ENCODE measurements at regions not wholly inside any gene's neighbourhood (a gene's known extent, or its start where the extent isn't known, plus 50 kb on each side); places are given as distances from the start of the nearest gene placed in this dataset.

DNA sequence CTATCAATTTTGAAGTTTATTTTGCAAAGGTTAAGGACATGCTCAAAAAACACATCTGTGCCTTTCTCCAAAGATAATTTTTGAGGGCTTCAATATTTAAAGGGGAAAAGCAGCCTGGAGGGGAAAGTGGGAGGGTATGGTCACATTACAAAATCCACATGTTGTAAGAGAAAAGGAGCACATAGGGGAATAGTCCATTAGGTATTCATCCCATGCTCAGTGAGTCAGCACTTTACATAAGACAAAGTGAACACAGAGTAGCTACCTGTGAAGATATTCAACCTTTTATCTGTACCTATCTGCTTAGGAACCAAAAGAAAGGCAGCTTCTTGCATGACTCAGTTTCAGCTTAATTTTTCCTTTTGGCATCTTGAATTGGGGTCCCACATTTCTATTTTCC, 932.0 kb downstream of the SLITRK6 start:
- TF ChIP-seq GATA3 (IDR thresholded peaks at IDR 0.05; ENCODE audit: low read depth, low read length): no peak
- TF ChIP-seq GATA2 (IDR thresholded peaks at IDR 0.05; ENCODE audit: low read depth, low read length): no peak
